G401.6 (cell line): ENCODE measurements at regions not wholly inside any gene's neighbourhood (a gene's known extent, or its start where the extent isn't known, plus 50 kb on each side); places are given as distances from the start of the nearest gene placed in this dataset.

Experiments
- FAIRE-seq: peaks from 2 replicates; lab custom pipeline; 2012; peaks lifted over from hg19 to GRCh38; lab: Jason Lieb, UNC

DNA sequence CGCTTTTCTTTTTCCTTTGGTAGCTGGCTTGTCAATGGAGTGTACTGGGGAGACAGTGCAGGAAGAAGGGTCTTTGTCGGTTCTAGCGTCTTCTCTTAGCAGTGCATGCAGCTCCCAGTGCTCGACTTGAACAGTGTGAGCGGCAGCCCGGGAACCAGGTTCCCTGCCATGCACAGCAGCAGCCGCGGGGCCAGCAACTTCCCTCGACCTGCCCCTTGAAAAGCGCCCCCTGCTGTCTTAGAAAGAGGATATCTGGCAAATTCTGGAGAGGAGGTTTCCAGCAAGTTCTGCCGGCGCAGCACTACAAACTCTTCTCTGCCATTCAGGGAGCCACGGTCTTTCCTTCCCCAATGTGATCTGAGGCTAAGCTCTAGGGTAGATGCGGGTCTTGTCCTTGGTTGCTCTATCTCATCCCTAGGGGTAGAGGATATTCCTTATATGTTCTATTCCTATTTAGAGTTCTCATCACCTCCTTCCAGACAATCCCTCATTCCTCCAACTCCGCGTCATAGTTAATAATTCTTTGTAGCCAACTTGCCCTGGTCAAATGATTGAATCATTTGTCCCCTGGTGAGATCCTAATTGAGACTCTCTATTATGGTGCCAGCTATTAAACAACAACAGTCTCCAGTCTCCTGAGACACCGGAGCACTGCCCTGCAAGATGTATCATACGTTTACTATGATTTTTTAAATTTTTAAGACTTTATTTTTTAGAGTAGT is 451.3 kb downstream of the PMP22 start:
- no peak for FAIRE-seq

DNA sequence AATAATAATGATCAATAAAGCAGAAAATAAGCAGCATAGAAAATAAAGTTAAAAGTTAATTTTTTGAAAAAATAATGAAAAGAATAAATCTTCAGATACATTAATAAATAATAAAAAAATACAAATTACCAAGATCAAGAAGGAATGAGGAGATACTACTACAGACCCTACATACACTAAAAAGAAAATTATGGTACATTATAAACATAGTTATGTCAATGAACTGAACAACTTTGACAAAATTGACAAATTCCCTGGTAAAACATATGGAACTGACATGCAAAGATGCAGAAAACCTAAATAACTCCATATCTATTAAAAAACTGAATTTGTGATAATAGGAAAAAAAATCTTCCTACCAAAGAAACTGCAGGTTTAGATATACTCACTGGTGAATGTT is 456.7 kb downstream of the PMP22 start:
- no peak for FAIRE-seq

DNA sequence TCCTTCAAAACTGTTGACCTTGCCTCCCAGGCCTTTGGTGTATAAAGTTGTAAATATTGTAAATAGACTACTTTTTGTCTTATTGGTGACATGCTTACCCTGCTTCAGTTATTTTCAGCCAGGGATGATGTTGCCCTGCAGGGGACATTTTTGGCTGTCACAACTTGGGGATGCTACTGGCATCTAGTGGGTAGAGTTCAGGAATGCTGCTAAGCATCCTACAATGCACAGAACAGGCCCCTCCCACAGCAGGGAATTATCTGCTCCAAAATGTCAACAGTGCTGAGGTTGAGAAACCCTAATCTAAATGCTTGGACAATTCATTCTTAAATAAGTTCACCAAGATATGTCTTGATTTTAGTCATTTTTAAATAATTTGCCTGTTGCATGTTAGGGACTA is 459.8 kb downstream of the PMP22 start:
- no peak for FAIRE-seq

DNA sequence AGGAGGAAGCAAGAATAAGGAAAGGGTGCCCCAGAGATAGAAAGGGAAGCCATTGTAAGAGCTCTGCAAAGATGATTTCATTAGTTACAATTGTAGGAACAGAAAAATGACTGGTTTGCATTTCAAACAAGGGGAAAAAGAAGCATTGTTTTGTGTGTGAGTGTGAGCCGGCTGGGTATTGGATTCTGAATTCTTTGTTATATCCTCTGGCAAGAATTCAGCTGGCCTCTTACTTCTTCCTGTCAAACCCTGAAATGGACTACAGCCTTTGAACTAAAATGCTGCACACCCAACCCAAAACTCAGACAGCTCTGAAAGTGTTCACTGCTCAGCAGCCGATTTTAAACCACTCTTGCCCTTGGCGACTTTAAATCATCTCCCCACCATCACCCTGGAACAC is 461.3 kb downstream of the PMP22 start:
- FAIRE-seq: no peak

DNA sequence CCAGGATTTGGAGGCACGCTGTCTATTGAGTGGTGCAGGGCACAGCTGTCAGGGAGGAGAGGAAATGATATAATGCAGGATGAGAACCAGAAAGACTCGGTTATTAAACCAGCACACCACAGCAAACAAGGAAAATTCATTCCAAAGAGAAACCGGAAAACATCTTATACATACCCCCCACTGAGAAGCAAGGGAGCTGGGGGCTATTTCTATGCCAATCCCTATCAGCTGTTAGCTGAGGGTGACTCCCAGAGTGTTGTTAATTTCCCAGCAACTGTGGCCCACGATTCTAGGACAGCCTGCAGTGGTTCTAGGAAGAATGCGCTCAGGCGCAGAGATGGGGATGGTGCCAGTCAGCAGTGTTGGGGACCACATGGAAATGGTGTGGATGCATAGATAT is 467.3 kb downstream of the PMP22 start:
- no peak for FAIRE-seq

DNA sequence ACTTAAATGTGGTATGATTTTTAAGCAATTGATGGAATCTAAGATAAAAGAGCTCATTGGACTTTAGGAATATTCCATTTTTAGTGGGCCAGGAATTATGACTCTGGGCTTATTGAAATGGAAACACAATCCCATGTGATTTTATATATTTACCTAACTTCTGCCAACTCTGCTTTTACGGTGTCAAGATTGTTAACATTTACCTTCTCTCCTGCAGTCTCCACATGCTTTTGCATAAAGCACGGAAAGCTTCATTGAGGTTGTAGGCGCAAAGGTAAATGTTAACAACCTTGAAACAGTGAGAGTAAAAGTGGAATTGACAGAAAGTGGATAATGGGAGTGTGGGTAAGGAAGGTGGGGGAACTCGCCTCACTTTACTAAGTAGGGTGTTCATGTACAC is 468.1 kb downstream of the PMP22 start:
- FAIRE-seq: no peak

DNA sequence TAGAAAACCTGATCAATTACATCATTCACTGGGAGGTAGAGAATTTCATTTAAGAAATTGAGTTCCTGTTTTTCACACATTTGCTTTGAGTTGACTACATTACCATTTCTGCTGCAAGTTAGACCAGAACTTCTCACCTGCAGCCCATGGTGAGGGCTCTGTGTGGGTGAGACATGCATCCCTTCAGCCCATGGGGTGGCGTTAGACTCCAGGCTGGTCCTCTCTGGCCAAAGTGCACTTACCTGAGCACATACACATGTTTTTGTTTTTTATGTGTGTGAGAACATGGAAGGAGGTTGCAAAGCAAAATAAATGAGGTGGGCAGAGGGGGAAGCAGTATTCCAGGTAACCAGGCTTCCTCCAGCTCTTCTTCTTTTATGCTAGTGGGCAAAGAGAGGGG is 470.2 kb downstream of the PMP22 start:
- FAIRE-seq: no peak

DNA sequence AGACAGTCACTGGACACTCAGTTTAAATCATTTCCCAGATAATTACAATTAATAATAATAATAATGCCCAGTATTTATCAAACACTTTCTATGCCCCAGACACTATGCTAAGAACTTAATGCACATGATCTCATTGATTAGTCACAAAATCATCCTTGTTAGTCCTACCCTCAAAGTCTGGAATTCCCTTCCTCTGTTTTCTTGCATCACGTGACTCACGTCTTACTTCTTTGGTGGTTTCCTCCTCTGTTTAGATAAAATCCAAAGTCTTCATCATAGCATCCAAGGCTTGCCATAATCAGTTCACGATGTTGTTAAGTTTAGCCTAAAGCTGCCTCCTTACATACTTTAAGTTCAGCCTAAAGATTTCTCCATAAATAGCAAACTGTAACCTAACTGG is 471.9 kb downstream of the PMP22 start:
- FAIRE-seq: no peak

DNA sequence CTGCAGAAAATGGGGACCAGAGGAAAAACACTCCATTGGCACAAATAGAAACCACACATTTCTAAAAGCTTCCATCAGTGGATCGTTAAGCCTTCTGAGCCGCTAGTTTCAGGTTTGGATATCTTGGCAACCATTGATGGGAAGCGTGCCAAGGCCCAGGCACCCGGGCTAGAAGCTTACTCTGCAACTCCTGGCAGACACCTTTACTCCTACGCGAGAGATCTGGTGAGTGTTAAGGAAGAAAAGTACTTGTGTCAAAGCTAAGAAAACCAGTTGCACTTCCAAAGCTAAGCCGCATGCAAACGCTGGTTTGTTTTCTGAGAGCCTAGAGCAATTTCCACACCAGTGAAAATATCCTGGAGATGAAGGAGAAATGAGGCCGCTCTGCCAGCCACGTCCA is 472.4 kb downstream of the PMP22 start:
- FAIRE-seq: no peak

DNA sequence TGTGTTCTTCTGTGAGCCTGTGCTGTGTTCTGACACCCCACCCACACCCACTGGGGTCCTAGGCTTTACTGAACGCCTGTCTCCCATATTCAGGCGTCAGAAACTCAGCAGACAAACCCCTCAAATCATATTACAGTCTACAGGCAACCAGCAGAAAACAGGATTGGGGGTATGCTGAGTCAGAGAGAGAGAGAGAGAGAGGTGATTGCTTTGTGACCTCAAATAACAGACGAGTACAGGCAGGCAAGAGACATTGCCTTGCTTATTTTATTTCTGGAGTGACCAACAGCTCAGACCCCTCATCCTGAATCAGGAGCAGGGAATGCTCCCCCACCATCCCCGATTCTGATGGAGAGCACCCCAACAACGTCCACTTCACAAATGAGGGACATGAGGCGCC is 473.9 kb downstream of the PMP22 start:
- FAIRE-seq: no peak

DNA sequence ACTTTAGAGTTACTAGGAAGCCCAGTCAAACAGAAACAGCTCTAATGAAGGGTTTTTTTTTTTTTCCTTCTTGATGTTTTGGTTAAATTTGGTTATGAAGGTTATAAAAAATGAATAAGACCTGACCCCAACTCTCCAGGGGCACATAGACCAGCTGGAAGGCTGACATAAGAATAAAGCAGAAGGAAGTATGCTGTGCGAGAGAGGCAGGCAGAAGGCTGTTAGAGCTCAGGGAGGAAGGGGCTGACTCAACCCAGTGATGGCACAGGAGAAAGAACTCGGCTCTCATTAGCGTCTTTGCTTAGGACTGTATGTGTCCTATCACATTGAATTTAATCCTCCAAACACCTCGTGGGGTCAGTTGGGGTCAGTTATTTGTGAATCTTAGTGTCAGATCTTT is 474.6 kb downstream of the PMP22 start:
- no peak for FAIRE-seq

DNA sequence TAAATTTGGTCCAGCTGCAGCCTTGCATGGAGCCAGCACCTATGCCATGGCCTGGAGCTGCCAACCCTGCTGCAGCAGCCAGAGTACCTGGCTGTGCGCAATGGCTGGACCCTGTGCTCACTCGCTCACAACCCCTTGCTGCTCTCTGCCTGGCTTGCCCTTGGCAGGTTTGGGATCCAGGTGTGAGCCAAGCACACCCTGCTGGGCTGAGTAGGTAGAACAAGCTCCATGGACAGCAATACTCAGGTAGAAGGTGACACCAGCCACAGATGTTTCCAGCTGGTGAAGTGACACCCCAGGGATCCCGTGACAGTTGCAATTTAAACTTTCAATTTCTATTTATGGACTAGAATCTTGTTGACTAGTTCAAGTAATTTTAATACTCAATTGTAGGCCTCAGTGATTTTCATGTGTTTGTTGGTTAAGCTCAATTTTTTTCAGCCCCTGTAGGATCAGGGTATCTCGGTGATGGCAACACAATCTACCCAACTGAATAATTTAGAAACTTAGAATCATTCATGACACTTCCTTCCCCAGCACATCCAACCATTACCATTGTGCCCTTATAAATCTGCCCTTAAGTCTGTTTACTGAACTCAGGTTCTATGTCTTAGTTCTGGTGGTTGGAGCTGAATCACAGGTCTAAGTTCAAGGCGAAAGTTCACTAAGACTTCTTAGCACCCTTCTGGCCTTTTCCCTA is 480.0 kb downstream of the PMP22 start:
- no peak for FAIRE-seq

DNA sequence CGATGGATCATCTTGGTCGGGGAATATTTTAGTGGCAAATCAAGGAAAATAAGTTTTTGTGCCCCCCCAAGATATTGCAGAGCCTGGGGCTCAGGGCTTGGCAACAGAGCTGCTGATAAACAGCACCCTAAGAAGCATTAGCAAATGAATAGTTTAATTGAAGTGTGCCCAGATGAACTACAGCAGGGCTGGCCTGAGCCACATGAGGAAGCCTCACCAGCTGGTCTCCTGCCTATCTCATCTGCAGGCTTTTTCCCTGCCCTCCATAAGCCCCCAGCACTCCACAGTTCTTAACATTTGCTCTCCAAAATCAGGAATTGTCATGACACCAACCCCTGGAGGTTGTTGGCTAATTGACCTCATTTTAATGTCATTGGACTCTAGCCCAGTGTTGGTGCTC is 480.2 kb downstream of the HS3ST3B1 start:
- no peak for FAIRE-seq

DNA sequence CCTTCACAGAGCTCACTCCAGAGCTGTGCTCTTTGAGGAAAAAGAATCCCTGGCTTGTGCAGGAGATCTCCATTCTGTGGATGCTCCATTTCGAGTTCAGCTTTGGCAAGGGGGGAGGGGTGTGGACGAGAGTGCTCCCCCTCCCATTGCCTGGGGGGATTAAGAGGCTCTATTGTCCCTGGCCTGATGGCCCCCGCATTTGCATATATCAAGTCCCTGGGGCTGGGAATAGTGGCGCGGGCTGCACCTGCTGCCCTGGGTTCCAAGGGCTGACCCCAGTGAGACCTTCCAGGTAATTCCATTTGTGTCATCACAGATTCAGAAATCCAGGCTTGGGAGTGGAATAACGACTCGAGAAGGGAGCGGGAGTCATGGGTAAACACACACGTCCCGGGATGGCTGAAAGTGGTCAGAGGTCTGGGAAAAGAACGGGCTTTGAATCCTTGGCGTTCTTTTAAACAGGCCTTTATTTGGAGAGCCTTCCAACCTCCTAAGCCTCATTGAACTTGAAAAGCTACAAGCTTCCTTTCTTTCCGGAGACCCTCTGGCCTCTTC is 479.3 kb downstream of the HS3ST3B1 start:
- no peak for FAIRE-seq

DNA sequence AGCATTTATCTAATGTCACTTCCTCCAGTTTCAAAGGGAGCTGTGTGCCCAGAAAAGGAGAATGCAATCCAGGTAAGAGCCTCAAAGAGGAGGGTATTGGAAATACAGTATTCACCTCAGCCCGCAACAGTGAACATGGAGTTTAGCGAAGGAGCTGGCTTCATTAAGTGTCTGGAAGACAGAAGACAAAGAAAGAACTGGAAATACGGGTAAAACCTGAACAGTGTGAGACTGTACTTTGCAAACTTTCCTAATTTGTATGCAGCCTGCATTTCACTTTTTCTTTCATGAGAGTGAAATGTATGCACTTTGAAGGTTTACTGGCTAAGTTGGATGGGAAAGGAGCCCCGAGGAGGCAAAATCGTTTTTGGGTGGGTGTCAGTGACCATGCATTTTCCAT is 478.4 kb downstream of the HS3ST3B1 start:
- FAIRE-seq: no peak

DNA sequence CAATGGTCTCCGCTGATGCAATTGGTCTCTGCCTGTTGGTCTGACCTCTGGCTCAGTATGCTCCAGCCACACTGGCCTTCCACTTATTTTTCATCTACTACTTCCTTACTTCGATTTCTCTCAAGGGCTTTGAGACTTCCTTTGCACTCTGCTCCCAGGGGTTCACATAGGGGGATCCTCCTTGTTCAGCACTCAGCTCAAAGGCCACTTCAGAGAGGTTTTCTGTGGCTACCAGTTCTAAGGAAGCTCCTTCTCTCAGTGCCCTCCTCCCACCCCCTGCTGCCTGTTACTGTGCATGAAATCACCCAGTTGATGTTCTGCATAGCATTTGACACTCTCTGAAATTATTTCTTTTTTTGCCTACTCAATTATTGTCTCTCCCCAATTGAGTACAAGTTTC is 476.4 kb downstream of the HS3ST3B1 start:
- FAIRE-seq: no peak

DNA sequence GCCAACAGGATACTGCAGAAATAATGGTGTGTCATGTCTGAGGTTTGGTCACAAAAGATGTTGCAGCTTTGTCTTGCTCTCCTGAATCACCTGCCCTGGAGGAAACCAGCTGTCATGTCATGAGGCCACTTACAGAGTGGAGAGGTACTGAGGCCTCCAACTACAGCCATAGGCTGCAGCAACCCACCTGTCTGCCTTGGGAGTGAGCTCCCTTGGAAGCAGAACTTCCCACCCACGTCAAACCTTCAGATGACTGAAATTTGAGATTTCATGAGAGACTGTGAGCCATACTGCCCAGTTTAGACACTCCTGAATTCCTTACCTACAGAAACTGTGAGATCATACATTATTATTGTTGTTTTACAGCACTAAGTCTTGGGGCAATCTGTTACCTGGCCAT is 475.9 kb downstream of the HS3ST3B1 start:
- no peak for FAIRE-seq

DNA sequence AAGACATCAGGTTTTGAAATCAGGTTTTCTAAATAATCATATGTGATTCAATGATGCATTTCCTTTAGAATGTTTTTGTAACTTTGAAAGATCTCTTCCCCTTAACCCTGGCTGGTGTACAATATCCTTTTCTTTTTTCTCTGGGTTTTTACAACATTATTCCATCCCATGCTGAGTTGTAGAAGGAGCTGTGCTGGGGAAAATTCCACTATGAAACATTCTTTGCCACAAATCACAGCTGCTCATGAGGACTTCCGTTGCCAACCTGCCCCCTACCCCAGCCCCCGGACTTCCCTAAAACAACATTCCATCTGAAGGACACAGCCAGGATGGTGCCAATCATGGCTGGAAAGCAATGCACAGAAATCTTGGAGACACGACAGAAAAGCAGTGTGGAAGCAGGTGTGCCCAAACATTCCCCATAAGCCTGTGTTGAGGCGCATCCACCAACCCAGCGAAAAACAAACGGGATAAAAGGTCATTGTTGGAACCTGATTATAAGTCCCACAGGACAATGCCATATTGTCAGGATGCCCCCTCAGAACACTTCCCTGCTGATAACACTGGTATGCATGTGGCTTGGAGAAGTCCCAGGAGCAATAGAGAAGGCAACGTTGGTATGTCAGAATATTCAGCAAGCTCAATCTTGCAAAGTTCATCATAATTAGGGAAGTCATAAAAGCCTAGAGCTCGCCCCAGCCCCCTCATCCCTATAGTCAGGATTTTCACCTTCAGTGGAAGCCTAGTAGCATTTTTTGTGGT is 475.0 kb downstream of the HS3ST3B1 start:
- FAIRE-seq: no peak

DNA sequence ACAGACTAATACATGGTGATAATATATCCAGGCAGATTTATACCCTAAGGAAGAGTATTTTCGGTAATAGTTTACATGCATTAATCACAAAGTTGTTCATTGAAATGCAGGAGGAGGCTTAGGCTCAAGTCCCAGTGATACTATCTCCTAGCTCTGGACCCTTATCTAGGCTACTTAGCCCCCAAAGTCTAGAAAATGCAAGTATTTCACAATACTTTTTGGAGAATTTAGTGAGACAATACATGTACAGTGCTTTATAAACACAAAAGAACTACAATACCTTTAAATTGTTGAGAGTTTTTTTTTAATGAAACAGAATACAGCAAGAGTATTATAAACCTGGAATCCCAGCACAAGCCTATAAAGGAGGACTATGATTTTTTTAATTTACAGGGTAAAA is 473.9 kb downstream of the HS3ST3B1 start:
- FAIRE-seq: no peak

DNA sequence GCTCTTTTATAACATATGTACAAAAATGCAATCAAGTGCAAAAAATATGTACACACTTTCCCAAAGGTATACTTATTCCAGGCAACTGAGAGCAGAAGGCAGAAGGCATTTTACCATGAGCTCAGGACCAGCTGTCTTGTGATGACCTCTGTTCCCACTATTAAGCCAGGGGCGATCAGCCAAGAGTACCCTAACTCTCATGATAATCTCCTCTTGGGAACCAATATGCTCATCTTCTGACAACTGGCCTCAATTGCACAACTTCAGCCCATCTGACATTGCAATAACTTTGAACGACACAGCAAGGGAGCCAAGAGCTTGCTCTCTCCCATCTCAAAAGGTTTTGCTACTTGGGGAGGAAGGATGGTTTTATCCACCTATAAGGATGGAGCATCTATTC is 471.9 kb downstream of the HS3ST3B1 start:
- no peak for FAIRE-seq

DNA sequence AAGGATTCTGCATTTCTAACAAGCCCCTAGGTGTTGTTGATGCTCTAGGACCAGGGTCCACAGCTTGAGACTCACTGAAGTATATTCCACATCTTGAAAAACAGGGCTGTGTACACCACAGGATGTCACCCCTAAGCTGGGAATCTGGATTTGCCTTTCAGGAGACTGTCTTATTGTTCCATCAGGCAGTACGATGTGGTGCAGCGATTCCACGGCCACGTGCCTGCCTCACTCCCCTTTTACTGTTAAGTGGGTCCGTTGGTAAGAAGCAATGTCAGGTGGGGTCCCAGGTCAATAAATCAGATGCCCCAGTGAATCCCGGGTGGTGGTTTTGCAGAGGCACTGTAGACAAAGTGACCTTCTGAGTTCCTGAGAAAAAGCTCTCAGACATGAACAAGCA is 470.7 kb downstream of the HS3ST3B1 start:
- FAIRE-seq: no peak

DNA sequence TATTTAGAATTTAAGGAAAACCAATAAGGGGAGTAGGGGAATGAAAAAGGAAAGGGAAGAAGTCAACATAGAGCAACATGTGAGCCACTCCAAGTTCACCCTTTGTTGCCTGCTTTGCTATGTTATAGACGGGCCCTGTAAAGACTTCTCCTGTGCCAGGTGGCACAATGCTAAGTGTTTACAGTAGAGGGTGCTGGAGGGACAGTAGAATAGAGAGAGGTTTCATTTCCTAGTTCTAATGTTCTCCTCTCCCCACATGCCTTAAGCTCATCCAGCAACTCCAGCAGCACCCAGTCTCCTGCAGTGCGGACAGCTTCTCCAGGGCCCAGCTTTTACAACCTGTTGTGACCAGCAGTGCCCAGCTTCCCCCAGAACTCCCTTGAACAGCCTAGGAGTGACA is 468.0 kb downstream of the HS3ST3B1 start:
- no peak for FAIRE-seq
